CD1c-positive myeloid dendritic cell (primary cell): ENCODE measurements at regions not wholly inside any gene's neighbourhood (a gene's known extent, or its start where the extent isn't known, plus 50 kb on each side); places are given as distances from the start of the nearest gene placed in this dataset.

Experiments used
- DNase-seq: peaks from one replicate; pipeline ENCODE4 v3.0.0-alpha.2; 2016; ENCODE audit errors: extremely low spot score

DNA sequence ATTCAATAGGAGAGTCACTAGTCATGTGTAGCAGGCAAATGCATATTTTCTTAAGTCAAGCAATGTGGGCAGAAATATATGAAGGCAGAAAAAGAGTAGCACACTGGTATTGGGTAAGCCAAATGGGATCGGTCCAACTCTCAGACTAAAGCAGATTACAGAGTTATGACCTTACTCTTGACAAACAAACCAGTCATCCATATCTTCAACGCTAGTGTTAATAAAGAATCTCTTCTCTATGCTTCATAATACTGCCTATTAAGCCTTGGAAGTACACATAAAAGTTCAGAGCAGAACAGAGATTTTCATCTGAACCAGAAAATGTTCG lies 320.2 kb upstream of the JARID2 start:
- DNase-seq = no peak

DNA sequence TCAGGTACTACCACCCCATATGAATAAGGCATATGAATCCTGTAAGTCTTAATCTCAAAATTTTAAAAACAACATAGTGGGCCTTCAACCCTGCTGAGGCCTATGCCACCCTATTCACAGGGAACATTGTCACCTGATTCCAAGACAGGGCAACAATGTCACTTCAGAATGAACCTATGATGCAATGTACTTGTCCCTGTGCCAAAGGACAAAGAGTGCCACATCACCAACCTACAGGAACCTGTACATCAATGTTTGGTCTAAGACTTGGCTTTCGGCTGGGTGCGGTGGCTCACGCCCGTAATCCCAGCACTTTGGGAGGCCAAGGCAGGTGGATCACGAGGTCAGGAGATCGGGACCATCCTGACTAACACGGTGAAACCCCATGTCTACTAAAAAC lies 318.5 kb upstream of the JARID2 start:
- DNase-seq = peak; percentile 30

DNA sequence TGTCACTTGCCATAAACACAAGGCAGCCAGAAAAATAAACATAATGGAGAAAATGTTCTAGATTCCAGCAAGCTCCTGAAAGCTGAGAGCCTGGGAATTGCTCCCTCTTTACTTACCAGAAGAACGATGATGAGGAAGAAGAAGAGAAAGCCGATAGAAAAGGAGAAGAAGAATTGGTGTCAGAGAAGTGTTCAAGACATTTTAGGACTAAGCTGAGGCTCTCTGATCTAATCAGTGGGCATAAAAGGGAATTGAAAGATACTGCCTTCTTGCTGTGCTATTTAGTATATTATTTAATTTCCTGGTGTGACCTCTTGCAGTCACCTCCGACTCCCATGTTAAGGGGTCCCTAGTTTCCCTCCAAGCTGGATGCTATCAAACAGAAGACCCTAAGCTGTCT lies 316.6 kb upstream of the JARID2 start:
- DNase-seq = peak; percentile 65

DNA sequence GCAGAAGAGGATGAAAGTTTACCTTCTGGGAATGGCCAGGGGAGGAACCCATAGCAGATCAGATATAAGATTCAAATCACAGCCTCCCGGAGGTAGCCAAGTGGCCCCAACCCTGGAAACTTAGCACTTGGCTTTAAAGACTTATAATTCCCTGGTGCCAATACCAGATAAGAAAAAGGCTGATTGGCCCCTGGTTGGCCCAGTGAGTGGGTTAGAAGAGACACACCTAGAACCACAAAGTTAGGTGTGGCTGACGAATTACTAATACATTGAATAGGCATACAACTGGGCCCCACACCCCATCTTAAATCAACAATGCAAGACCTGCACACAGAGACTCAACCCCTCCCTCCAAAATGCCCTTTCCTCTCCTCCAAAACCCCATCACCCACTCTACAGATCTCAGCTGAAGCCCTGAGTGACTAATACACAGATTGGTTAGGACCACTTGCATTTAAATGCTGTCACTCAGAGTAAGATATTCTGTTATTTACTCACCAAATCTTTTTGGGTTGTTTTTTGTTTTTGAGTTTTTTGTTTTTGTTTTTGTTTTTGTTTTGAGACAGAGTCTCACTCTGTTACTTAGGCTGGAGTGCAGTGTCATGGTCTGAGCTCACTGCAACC lies 315.4 kb upstream of the JARID2 start:
- DNase-seq = no peak

DNA sequence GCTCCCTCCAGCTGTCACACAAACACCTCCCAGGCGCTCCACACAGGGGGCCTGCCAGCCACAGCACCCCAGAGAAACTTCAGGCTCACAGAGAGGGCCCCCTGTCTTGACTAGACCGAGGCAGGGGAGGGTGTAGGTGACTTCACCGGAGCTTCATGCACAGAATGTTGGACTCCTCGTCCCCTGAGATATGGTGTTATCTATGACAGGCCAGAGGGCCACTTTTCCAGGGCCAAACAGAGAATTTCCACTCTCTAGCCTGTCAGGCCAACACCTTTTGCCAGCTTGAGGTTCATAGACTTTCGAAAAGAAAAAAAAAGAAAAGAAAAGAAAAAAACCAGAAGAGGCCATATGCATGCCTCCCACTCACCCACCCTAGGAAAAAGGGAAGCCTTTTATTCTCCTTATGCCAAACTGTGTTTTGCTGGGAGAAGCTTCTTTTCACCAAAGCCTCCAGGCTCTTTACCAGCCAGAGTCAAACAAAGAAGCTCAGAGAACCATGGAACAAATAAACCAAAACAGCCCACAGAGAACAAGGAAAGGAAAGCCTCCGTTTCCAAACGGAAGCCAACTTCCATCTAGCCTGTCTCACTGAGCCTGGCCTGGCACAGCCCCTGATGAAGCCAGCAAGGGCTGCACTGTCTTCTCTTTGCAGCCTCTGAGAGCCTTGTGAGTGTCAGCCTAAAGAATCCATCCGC lies 313.2 kb upstream of the JARID2 start:
- peak; percentile 61 for DNase-seq

DNA sequence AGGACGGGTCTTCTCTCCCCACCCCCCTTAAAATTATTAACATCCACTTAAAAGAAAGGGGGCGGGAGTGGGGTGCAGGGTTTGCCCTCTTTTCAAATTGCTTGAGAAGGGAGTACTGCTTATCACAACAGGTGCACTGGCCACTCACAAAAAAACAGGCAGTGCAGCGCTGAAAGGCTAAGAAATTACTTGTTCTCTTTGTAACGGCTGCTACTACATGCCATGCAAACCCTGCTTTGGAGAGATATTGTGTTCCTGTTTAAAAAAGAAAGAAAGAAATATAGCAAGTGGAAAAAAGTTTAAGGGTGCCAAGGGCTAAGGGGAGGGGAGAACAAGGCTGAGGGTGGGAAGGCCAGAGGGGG lies 312.7 kb upstream of the JARID2 start:
- DNase-seq = no peak

DNA sequence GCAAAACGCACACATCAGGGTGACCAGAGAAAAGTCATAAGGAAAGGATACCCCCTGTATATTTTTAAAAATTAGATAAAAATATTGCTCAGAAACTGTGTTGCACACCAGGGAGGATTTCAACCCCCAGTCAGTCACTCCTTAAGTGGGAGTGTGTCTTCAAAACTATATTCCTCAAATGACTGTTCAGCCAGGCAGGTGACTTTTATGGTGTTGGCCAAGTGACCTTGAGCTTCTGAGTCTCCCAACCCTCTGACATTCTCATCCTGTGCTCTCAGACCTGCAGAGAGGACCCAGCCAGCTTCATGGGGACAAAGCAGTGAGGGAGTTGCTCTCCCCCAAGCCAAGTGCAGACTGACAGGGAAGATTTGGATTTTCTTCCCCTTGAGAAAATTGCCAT lies 311.9 kb upstream of the JARID2 start:
- no peak for DNase-seq

DNA sequence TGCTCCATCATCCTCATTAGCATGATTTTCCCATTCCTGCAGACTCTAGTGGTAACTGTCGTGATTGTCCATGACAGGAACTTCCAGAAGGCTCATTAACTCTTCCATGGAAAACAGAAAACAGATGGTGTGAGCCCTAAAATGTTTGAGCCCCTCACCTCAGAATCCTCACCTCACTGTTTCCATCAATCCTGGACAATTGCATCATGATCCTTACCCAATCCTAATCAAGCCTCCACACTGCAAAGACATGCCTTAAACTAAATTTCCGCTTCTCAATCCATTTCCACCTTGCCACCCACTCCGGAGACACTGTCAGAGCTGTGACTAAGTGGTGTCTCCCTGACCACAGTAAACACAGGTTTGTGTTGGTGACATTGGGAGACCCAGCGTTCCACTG lies 311.0 kb upstream of the JARID2 start:
- no peak for DNase-seq

DNA sequence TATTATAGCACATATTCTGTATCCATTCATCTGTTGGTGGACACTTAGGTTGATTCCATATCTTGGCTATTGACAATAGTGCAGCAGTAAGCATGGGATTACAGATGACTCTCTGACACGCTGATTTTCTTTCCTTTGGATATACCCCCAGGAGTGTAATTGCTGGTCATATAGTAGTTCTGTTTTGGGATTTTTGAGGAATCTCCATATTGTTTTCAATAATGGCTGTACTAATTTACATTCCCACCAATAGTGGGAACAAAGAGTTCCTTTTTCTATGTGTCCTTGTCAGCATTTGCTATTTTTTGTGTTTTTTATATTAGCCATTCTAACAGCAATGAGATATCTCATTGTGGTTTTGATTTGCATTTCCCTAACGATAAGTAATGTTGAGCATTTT lies 309.0 kb upstream of the JARID2 start:
- DNase-seq = no peak

DNA sequence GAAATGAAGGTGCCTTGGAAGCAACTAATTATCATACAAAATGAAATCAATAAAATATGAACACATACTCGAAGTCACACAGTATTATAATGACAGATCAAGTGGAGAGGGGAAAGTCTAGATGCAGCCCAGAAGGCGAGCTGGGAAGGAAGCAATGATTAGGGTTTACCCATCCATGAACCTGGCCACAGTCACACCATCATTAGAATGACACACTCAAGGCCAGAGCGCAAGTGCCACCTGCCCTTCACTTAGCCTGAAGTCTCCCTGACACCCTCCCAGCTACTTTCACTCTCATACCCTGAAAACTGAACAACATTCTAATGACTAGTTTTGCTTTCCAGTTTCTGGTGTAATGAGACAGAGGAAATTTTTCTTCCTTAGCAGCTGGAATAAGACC lies 302.8 kb upstream of the JARID2 start:
- DNase-seq = no peak

DNA sequence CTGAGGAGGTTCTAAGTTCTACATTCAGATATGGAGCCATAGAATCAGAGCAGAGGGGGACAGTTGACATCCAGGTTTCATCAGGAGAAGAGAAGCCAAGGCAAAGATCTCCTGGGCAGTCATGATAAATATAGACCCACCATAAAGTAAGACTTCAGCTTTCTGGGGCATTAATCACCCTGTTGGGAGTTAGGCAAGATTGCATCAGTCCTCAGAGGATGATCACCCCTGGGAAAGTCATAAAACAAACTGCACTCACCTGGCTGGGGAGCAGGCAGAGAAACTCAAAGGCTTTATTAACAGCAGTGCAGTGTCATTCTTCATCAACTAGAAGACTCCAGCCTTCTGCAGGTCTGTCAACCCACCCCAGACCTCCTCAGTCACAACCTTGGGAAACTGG lies 301.3 kb upstream of the JARID2 start:
- no peak for DNase-seq

DNA sequence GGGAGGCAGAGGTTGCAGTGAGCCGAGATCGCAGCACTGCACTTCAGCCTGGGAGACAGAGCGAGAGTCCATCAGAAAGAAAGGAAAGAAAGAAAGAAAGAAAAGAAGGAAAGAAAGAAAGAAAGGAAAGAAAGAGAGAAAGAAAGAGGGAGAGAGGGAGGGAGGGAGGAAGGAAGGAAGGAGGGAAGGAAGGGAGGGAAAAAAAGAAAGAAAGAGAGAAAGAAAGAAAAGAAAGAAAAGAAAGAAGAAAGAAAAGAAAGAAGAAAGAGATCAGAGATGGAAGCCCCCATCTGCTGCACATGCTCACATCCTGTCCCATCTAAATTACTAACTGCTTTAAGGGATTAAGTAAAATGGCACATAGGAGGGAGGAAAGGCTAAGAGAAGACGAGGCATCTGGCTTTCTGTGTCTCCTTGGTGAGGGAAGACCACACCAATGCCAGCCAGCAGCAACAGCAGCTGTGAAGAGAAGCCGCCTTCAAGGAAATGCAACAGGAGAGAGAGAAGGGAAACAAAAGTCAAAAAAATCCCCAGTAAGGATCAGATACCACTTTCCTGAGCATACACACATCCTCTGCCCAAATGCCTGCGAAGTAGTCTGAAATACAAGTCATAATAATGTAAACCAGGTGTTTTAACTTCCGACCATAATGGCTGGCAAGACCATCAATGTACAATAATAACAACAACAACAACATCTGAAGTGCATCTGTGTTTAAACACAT lies 300.2 kb upstream of the JARID2 start:
- DNase-seq = no peak

DNA sequence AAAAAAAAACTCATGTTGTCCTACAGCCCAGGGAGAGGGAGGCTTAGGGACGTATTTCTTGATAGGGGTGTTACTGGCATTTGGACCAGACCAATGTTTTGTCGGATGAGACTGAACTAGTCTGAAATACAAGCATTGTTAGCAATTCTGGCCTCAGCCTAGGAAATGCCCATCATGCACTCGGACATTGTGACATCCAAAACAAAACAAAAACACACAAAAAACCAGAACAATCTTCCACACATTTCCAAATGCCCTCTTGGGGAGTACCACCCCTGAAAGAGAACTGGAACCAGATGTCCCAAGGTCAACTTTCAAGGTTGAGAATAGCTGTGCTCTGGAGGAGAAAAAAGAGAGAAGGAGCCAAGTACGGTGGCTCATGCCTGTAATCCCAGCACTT lies 299.1 kb upstream of the JARID2 start:
- DNase-seq = no peak

DNA sequence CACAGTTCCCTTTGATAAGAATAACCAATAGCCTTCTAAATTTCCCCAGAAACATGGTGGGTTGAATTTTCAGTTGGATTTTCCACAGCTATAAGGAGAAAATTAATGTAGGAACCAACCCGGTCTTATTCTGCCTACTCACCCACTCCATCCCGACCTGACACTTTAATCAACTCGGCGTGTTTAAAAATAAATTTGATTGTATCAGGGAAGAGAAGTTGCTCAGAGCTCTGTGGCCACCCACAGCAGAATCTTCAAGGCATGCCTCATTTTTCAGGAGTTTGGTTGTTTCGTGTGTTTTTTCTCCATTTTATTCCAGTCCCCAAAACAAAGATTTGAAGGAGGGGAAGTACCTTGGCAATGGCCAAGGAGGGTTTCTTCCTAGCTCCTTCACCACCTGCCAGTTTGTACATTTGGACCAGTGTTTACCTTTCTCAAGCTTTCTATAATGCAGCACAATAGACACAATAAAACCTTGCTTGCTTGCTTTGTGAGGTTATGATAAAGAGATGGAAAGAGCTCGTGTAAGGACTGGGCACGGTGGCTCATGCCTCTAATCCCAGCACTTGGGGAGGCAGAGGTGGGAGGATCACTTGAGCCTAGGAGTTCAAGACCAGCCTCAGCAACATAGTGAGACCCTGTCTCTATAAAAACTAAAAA lies 297.2 kb upstream of the JARID2 start:
- no peak for DNase-seq

DNA sequence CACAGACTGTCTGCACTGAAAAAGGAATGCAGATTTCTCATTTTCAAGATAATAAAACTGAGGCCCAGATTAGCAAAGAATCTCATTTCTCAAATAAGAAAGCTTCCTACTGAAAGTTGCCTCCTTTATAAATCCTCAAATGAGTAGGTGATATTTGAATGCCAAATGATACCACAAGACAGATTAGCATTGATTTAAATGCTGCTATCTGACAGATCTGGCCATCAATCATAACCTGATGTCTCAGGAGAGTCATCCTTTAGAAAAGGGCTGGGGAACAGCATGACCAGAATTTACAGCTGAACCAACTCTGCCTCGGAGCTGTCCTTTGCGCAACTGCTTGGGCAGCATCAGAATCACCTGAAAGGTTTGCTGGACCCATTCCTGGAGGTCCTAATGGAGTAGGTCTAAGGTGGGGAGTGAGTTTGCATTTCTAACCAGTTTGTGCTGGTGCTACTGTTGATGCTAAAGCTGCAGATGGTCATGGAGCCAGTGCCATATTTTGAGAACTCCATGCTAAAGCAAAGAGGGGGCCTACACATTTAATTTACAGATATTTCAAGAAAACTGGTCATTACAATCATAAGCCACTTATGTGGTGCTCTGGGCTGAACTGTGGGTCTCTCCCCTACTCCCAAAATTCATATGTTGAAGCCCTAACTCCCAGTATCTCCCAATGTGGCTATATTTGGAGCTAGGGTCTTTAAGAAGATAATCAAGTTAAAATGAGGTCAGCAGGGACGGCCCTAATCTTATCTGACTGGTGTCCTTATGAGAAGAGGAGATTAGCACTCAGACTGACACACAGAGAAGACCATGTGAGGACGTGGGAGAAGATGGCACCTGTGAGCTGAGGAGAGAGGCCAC lies 295.5 kb upstream of the JARID2 start:
- DNase-seq = no peak

DNA sequence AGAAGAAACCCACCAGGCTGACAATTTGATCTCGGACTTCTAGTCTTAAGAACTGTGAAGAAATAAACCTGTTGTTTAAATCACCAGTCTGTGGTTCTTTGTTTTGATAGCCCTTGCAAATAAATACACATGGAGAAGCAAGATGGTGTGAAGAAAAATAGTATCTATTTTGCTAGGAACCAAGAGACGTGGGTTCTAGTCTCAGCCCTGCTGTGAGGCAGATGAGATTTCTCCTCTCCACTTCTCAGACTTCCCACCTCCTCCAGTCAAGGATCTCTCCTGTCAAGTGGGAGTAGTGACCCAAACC lies 294.9 kb upstream of the JARID2 start:
- no peak for DNase-seq

DNA sequence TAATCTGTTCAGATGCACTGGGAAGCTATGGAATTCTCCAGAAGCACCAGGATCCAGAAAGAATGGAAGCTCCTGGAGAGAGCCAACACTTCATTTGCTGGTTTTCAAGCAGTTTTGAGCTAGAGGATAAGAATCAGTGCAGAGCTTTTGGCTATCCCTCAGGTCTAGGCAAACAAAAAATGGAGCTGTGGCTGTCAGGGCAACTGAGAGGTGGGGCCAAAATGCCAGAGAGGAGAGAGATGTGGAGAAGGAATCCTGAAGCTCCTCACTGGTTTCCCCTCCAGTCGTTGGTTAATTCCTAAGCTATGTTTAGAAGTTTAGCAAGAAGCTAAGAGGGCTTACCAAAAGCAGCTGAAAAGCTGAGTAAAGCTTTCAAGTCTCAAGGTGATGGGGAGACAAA lies 294.2 kb upstream of the JARID2 start:
- DNase-seq = no peak

DNA sequence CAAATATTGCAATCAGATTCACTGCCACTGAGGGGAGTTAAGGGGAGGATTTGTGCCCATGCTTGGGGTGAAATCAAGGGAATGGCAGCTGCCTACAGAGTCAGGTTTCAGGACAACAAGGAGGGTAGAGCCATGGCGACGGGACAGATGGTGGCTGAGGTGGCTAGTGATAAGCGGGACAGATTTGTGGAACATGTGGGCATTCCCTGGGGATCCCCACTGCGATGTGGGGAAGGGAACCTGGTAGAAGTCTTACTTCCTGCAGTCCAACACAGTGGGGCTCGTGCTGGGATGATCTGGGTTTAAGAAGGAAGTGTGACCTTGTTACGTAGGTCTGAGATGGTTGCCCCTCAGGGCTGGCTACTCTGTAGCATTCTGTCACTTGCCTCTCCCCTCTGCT lies 292.0 kb upstream of the JARID2 start:
- DNase-seq = peak; percentile 44

DNA sequence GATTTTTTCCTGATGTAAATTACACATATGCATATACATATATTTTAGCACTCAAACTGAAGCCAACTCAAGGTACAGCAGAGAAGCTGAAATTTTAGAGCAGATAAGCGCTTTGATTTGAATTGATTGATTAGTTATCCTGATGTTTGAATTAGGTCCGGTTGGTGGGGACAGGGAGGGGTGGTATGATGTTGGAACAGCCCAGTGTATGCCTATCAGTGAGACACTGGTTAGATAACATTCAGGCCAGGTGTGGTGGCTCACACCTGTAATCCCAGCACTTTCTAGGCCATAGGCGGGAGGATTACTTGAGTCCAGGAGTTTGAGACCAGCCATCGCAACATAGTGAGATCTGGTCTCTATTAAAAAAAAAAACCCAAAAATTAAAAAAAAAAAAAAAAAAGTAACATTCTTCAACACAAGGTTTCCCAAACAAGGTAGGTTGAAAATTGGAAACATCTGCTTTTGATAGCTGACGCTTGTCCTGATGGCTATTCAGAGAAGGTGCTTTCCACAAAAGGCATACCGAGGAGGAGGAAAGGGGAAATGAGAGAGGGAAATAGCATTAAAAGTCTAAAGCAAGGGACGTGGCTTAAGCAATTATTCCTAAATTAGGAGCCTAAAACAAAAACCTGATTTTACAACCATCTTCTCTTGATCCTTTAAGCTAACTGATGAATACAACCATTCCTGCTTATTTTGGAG lies 288.4 kb upstream of the JARID2 start:
- DNase-seq = peak; percentile 69

DNA sequence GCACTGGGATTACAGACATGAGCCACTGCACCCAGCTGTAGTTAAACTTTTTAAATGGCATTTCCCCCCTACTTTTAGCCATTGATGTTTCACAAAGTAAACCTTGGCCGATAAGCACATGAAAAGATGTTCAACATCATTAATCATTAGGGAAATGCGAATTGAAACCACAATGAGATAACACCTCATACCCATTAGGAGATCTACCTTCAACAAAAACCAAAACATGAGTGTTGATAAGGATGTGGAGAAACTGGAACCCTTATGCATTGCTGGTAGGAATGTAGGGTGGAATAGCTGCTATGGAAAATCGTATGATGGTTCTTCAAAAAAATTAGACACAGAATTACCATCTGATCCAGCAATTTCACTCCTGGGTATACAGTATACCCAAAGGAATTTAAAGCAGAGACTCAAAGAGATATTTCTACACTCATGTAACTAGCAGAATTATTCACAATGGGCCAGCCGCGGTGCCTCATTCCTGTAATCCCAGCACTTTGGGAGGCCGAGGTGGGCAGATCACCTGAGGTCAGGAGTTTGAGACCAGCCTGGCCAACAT lies 286.5 kb upstream of the JARID2 start:
- no peak for DNase-seq

DNA sequence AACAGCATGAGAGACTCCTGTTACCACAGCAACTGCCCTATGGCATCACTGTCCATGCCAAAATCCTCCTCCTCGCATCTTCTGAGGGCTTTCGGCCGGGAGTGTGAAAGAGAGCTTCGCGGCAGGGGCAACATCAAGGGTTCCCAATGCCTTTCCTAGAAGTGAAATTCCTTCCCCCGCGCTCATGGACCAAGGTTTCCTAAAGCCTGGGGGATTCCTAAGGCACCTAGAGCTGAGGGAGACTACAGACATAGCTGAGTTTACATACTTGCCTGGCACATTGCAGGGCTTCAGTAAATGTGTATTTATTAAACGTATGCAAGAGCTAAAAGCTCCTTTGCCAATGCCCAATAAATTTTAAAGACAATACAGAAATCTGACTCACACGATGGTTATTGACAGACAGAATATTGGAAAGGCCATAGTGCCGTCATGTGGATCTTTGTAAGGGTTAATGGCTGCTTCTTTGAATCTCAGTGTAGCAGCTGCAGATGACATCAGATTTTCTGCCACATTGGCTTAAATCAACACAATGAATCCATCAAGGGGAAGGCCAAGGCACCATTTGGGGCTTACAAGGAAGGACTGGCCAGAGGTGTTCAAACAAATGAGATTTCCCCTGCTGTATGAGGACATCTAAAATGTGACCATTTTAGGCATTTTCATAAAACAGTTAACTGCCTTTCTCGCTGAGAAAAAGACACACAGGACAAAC lies 281.2 kb upstream of the JARID2 start:
- no peak for DNase-seq
